Lower leg skin (tissue), 4 donors: ENCODE measurements at regions not wholly inside any gene's neighbourhood (a gene's known extent, or its start where the extent isn't known, plus 50 kb on each side); places are given as distances from the start of the nearest gene placed in this dataset.
"Not testable (repeated sequence)": the region's sequence is repeated elsewhere in the genome, so short reads cannot be mapped to it uniquely, and the experiment has no call there.

Source experiments
- DNase-seq, 2 donors: peaks; one replicate each; pipeline ENCODE4 v3.0.0-alpha.2; 2019; ENCODE audit warnings: low spot score in 2 of 2
- H3K4me3 ChIP-seq: fragments of 200-600 bp; sonication (generic); 2 replicates; pipeline ENCODE4 v1.5.1; 2017; ENCODE audit warnings: mild to moderate bottlenecking, low read depth; ENCODE audit not compliant: poor library complexity, severe bottlenecking
- POLR2A ChIP-seq, 2 donors: fragments of 450-650 bp; IDR thresholded peaks; one replicate each; pipeline ENCODE4 v1.6.1; 2016 to 2017; ENCODE audit warnings: antibody characterized with exemption in 2 of 2, mild to moderate bottlenecking in 1 of 2, moderate library complexity in 1 of 2
- WGBS, 2 donors: methylation state at CpG; one replicate each; pipeline ENCODE4 v1.1.5; 2018; 5-methylcytosine and 5-hydroxymethylcytosine counted together
- intact Hi-C: fragments of 100-400 bp; cut with DNase I; formaldehyde crosslinking; loops from one replicate; pipeline ENCODE4 v1.15.0; 2023; ENCODE audit warnings: low total_unique reads
- TF ChIP-seq, protein P1 (sequence below), 3 donors: fragments of 450-650 bp; IDR thresholded peaks; one replicate each; pipeline ENCODE4 v1.5.1; 2016; ENCODE audit warnings: antibody characterized with exemption in 3 of 3, mild to moderate bottlenecking in 3 of 3, moderate library complexity in 2 of 3

DNA sequence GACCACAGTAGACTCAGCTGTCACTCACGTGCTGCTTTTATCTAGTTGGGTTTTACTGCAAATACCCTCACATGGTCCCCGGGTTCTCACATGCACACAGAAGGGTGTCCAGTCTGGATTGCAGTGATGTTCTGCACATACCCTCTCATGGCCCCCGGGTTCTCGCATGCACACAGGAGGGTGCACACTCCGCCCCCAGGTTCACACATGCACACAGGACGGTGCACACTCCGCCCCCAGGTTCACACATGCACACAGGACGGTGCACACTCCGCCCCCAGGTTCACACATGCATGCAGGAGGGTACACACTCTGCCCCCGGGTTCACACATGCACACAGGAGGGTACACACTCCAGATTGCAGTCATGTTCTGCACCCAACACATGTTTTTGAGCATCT, 224.3 kb downstream of the ERMARD start:
- WGBS, 2 donors = 82 to 89% methylated on average over 10 of the region's 10 CpGs
- no peak for TF ChIP-seq POLR2A (IDR thresholded peaks at IDR 0.05)
- TF ChIP-seq, protein P1, sequence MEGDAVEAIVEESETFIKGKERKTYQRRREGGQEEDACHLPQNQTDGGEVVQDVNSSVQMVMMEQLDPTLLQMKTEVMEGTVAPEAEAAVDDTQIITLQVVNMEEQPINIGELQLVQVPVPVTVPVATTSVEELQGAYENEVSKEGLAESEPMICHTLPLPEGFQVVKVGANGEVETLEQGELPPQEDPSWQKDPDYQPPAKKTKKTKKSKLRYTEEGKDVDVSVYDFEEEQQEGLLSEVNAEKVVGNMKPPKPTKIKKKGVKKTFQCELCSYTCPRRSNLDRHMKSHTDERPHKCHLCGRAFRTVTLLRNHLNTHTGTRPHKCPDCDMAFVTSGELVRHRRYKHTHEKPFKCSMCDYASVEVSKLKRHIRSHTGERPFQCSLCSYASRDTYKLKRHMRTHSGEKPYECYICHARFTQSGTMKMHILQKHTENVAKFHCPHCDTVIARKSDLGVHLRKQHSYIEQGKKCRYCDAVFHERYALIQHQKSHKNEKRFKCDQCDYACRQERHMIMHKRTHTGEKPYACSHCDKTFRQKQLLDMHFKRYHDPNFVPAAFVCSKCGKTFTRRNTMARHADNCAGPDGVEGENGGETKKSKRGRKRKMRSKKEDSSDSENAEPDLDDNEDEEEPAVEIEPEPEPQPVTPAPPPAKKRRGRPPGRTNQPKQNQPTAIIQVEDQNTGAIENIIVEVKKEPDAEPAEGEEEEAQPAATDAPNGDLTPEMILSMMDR (IDR thresholded peaks at IDR 0.05) = no peak
- intact Hi-C loops = no loop called here
- DNase-seq = peak in 1 of 2 donors; percentile 70
- H3K4me3 ChIP-seq = no peak overlapping the region

DNA sequence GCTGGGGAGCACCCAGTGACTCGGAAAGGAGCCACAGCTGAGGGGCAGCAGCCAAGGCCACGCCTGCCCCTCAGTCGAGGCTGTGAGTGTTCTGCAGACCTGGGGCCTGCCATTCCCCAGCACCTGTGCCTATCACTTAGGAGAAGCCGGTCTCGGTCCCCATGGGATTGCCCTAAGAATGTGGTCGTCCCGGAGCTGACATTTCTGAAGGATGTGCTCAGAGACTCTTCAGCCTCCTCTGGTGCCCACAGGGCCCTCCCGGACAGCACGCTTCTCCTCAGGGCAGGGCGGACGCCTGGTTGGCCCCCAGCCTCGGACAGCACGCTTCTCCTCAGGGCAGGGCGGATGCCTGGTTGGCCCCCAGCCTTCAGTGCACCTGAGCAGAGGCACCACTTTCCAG, 223.9 kb downstream of the ERMARD start:
- peak in 1 of 2 donors; percentile 81 for DNase-seq
- H3K4me3 ChIP-seq = no peak overlapping the region
- no peak for TF ChIP-seq POLR2A (IDR thresholded peaks at IDR 0.05)
- TF ChIP-seq, protein P1 (IDR thresholded peaks at IDR 0.05) = no peak
- intact Hi-C loops = no loop called here
- WGBS, 2 donors = 87% methylated on average over 11 to 12 of the region's 14 CpGs

DNA sequence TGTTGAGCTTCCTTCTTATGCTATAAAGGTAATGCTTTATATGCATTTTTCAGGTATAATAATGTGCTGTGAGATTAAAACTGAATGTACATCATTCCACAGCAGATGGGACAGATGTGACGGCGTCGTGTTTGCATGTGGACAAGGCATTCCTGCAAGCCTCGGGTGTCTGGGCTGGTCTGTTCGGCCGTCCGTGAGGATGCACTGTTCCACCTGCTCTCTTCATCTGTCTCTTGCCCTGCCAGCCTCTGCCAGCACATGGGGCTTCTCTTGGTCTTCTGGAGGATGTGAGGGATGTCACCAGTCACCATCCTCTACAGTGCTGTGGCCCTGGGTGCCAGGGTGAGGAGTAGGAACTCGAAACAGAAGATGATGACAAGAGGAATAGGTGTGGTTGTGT, 223.2 kb downstream of the ERMARD start:
- 93 to 95% methylated on average over 8 of the region's 8 CpGs for WGBS, 2 donors
- no peak overlapping the region for H3K4me3 ChIP-seq
- intact Hi-C loops = no loop called here
- DNase-seq = peak in 1 of 2 donors; percentile 63
- TF ChIP-seq, protein P1 (IDR thresholded peaks at IDR 0.05) = no peak
- no peak for TF ChIP-seq POLR2A (IDR thresholded peaks at IDR 0.05)

DNA sequence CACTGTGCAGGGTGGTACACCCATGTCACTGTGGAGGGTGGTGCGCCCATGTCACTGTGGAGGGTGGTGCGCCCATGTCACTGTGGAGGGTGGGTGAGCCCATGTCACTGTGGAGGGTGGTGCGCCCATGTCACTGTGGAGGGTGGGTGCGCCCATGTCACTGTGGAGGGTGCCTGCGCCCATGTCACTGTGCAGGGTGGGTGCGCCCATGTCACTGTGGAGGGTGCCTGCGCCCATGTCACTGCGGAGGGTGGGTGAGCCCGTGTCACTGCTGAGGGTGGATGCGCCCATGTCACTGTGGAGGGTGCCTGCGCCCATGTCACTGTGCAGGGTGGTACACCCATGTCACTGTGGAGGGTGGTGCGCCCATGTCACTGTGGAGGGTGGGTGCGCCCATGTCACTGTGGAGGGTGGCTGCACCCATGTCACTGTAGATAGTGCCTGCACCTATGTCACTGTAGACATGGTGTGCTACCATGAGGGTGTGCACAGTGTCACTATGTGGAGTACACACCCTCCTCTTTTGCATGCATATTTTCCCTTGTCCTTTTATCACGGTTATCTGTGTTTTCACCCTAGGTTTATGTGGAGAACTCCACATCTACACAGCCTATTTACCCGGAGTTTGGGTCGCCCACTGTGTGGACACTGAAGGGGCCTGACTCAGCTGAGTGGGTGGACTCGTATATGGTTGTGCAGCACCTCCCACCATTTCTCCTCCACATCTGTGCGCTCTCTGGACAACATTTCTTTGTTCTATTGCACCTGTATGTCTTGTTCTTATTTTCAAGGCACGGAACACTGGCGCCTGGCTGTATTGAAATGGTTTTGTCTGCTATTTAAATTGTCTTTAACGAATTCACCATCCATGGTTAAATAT, 222.4 kb downstream of the ERMARD start:
- WGBS, 2 donors = 91% methylated on average over 19 to 20 of the region's 21 CpGs
- H3K4me3 ChIP-seq, intact Hi-C loops: not testable (repeated sequence)
- DNase-seq = peak in 1 of 2 donors; percentile 80

DNA sequence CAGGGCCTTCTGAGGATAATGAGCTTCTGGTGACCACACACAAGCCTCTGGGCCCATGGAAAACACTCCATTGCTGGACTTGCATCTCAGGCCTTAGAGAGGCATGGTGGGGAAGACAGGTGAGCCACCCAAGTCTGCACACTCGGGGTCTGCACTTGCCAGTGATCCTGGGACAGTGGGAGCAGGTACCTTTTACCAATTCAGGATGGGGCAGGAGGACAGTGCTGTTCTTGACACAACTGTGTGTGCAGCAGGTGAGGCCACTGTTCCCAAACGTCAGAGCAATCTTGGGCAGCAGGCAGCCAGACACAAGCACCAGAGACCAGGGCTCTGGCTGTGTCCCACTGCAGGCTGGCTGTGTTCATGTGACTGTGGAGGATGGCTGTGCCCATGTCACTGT, 221.3 kb downstream of the ERMARD start:
- intact Hi-C loops = no loop called here
- DNase-seq = peak in 1 of 2 donors; percentile 76
- no peak overlapping the region for H3K4me3 ChIP-seq
- TF ChIP-seq POLR2A (IDR thresholded peaks at IDR 0.05) = no peak
- TF ChIP-seq, protein P1 (IDR thresholded peaks at IDR 0.05) = no peak
- 59 to 87% methylated on average over 1 to 2 of the region's 2 CpGs for WGBS, 2 donors

DNA sequence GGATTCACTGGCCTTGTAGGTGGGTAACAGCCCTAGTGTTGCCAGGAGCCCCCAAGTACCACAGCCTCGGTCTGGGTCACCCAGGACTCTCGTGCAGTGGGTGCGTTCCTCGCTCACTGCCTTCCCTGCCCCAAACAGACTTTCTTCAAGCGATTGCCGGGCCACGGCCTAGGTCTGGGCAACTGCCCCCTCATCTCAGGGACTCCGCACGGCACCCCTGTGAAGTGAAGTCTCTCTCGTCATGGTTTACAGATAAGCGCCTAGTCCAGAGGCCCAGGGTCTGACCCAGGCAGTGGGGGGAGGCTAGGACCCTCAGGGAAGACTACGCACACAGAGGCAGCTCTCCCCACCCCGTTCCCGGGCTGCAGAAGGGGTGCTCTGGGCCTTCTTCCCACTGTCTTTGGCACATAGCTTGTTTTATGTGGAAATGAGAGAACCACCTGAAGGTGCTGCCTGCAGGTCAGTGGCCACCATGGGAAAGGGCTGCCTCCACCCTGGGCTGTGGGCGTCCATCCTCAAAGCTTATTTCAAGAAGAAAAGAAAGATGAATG, 220.8 kb downstream of the ERMARD start:
- 87 to 97% methylated on average over 15 of the region's 15 CpGs for WGBS, 2 donors
- intact Hi-C loops = no loop called here
- peak in 1 of 2 donors; percentile 67 for DNase-seq
- H3K4me3 ChIP-seq = no peak overlapping the region
- TF ChIP-seq, protein P1 (IDR thresholded peaks at IDR 0.05) = no peak
- TF ChIP-seq POLR2A (IDR thresholded peaks at IDR 0.05) = no peak
